Esophagus mucosa (tissue), 1 donor: ENCODE measurements at regions not wholly inside any gene's neighbourhood (a gene's known extent, or its start where the extent isn't known, plus 50 kb on each side); places are given as distances from the start of the nearest gene placed in this dataset.
"Not testable (repeated sequence)": the region's sequence is repeated elsewhere in the genome, so short reads cannot be mapped to it uniquely, and the experiment has no call there.

Source experiments
- ATAC-seq: fragments of 200-7000 bp; cut with Tn5 transposase; one replicate; pipeline ENCODE4 v1.9.1; 2020
- donor health status: DM: yes; HTN: yes; CAD: no.

GRCh38 chr18:60010513-60010912, 110.7 kb downstream of the PMAIP1 start:
- ATAC-seq, result no peak

GRCh38 chr18:60007661-60008060, 107.9 kb downstream of the PMAIP1 start:
- no peak for ATAC-seq

- no peak for ATAC-seq
These were observed 103.9 kb downstream of the PMAIP1 start for GRCh38 chr18:60003610-60004185.

GRCh38 chr18:59996370-59996966, 96.7 kb downstream of the PMAIP1 start:
- peak; percentile 59 for ATAC-seq

- peak; percentile 36 for ATAC-seq
These were observed 94.6 kb downstream of the PMAIP1 start for GRCh38 chr18:59994357-59994756.

GRCh38 chr18:59993560-59993959, 93.8 kb downstream of the PMAIP1 start:
- ATAC-seq, result no peak

GRCh38 chr18:59990121-59990823, 90.5 kb downstream of the PMAIP1 start:
- no peak for ATAC-seq

GRCh38 chr18:59988098-59988706, 88.4 kb downstream of the PMAIP1 start:
- peak; percentile 36 for ATAC-seq

- ATAC-seq, result no peak
These were observed 87.3 kb downstream of the PMAIP1 start for GRCh38 chr18:59987102-59987501.

GRCh38 chr18:59986139-59986538, 86.3 kb downstream of the PMAIP1 start:
- ATAC-seq, result no peak

GRCh38 chr18:59985289-59985688, 85.5 kb downstream of the PMAIP1 start:
- ATAC-seq, result no peak

GRCh38 chr18:59983506-59983905, 83.7 kb downstream of the PMAIP1 start:
- peak; percentile 92 for ATAC-seq

- ATAC-seq, result no peak
These were observed 80.4 kb downstream of the PMAIP1 start for GRCh38 chr18:59980188-59980637.

GRCh38 chr18:59971871-59972428, 72.2 kb downstream of the PMAIP1 start:
- ATAC-seq, result no peak

- not testable (repeated sequence) for ATAC-seq
These were observed 71.3 kb downstream of the PMAIP1 start for GRCh38 chr18:59971144-59971543.

GRCh38 chr18:59969477-59970028, 69.8 kb downstream of the PMAIP1 start:
- peak; percentile 33 for ATAC-seq

GRCh38 chr18:59968583-59968982, 68.8 kb downstream of the PMAIP1 start:
- no peak for ATAC-seq

GRCh38 chr18:59967878-59968277, 68.1 kb downstream of the PMAIP1 start:
- ATAC-seq, result no peak

GRCh38 chr18:59966913-59967312, 67.1 kb downstream of the PMAIP1 start:
- no peak for ATAC-seq

GRCh38 chr18:59963229-59963628, 63.4 kb downstream of the PMAIP1 start:
- ATAC-seq, result no peak

GRCh38 chr18:59961070-59961469, 61.3 kb downstream of the PMAIP1 start:
- peak; percentile 62 for ATAC-seq

- no peak for ATAC-seq
These were observed 60.5 kb downstream of the PMAIP1 start for GRCh38 chr18:59960272-59960671.

- no peak for ATAC-seq
These were observed 59.8 kb downstream of the PMAIP1 start for GRCh38 chr18:59959606-59960005.
